H4 (cell line): ENCODE measurements at regions not wholly inside any gene's neighbourhood (a gene's known extent, or its start where the extent isn't known, plus 50 kb on each side); places are given as distances from the start of the nearest gene placed in this dataset.
A peak's percentile ranks its signal among the peaks of the same experiment; 100 is the strongest.

ENCODE experiments used
- DNase-seq: peaks from one replicate; pipeline ENCODE4 v3.0.0-alpha.2; 2015; ENCODE audit warnings: low spot score

DNA sequence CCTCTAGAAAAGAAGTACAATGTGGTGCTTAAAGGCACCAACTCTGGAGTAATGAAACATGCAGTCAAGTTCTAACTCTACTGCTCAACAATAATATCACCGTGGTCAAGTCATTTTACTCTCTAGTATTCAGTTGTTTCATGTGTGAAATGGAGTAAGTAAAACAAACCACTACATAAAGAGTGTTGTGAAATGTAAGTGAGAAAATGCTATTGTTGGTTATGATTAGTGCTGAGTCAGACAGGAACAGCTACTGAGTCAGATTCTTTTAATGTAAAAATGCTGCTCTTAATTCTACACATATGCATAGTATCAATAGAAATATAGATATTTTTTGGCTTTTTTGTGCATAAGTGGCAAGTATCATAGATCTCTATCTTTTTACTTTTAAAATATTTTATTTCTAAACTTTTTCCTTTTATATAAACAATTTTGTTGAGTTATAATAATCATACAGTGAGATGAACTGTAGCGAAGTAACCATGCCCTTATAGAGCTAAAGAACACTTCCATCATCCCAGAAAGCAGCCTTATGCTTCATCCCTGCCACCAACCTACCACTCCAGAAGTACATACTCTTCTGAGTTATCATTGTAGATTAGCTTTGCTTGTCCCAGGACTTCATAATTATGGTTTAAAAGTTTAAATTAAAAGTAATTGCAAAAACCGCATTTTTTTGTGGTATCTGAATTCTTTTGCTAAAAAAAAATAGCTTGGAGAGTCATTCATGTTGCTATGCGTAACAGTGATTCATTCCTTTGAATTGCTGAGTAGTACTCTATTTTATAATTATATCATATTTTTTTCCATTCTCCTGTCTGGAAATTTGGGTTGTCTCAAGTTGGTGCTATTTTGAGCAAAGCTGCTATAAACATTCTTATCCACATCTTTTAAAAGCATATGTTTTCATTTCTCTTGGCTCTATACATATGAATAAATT is 548.2 kb upstream of the CLINT1 start:
- DNase-seq = no peak

DNA sequence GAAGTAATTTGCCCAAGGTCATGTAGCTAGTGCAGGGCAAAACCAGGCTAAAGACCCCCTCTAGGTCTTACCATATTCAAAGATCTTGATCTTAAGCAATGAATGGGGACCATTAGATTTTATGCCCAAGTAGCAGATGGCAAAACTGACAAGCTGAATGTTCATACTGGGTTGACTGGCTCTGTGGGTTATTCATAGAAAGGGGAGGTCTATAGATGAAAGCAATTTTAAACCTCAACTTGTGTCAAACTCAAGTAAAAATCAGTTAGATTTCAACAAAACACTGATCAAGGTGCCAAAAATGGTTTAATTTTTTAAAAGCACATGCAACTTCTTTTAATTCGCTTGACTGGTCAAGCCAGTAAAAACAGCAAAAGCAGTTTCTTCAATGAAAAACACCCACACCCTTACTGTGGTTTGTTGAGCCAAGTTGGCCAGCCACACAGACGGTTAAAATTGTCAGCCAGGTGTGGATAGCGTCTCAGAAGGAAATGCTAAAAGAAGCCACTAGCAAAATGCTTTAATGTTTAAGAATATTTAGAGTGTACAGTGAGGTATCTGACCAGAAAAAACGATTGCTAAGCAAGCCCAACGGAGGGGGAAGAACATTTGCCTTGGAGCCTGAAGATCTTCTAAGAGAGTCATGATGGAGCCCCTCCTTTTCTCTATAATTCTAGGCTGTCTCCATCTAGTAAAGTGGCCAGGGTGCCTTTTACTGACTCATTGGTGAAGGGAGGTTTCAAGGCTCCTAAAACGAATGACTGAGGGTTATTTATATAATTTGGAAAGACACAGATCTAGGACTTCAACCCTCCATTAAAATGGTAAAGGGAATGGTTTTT is 539.6 kb upstream of the CLINT1 start:
- no peak for DNase-seq

DNA sequence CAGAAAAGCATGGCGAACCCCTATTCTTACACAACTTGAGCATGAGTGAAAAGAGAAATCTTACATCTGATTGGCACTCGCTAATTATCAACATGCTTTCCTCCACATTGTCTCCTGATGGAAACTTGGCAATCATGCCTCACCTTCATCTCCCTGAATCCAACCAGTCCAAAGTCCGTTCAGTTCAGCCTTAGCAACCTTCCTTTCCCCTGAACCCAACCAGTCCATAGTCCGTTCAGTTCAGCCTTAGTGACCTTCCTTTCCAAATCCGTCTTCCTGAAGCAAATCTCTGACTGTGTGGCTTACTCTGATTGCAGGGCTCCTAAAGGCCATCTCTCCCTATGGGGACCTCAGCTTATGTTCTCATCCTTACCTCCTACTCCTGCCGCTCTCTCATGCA is 538.3 kb upstream of the CLINT1 start:
- no peak for DNase-seq

DNA sequence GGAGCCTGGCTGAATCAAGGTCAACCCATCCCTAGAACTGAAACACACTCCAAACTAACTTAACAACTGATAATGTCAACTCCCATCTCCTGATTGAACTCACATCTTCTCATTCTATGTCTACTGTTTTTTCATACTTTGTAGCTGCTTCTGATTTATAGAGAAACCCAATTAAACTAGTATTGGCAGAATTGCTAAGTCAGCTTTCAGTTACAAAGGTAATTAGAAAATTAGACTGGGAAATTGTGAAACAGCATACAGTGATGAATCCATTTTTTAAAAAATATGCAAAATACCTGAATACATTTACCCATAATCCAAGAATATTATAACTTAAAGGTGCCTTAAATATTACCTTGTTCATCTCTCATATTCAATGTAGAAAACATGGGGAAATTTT is 535.2 kb upstream of the CLINT1 start:
- DNase-seq = no peak

DNA sequence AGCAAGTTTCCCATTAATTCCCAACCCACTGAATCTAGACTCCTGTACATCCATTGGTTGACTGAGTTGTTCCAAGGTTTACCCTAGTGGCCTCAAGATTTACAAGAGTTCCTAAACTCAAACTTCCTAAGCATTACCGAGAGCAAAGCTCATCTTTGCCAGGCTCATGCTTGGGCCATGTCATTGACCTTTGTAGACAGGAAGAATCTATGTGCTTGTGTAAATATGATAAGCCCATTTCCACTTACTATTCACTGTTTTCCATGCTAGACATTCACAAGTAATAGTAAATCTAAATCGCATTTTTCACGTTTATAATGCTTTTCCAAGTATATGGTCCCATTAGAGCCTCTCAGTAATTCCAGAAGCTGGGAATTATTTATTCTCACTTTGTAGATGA is 534.5 kb upstream of the CLINT1 start:
- DNase-seq = no peak

DNA sequence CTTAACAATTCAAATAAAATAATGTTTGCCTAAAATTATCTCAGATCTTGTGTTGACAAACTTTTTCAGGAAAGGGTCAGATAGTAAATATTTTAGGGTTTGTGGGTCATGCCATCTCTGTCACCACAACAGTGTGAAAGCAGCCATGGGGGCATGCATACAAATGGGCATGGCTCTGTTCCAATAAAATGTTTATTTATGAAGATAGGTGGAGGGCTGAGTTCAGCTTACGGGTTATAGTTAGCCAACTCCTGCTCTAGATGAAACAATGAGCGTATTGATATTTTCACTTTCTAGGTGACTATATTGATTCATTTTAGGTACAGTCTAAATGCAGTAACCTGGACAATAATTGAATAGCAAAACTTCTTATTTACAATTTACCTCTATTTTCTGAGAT is 533.8 kb upstream of the CLINT1 start:
- DNase-seq = no peak

DNA sequence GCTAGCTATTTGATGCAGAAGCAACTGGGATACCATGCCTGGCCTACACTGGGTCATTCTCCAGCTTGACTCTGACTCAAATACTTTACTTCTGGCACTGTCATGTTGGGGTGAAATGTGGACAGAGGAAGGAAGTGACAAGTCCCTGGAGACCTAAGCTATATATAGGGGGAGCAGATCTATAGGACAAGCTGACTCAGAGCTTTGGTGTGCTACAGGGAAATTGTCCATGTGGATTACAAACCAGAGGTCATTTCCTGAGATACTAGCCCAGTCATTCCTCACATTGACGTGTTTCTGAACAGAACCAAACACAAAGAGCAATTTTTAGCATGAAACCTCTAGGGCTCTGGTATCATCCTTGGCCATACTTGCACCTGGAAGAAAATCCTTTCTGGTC is 531.6 kb upstream of the CLINT1 start:
- DNase-seq = no peak

DNA sequence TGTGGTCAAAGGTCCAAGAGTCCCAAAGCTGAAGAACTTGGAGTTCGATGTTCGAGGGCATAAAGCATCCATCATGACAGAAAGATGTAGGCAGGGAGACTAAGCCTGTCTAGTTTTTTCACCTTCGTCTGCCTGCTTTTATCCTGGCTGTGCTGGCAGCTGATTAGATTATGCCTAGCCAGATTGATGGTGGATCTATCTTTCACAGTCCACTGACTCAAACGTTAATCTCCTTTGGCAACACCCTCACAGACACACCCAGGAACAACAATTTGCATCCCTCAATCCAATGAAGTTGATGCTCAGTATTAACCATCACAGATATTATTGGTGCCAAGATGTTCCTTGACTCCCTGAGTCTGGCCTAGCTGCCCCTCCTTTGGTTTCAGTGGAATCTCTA is 530.8 kb upstream of the CLINT1 start:
- DNase-seq = no peak

DNA sequence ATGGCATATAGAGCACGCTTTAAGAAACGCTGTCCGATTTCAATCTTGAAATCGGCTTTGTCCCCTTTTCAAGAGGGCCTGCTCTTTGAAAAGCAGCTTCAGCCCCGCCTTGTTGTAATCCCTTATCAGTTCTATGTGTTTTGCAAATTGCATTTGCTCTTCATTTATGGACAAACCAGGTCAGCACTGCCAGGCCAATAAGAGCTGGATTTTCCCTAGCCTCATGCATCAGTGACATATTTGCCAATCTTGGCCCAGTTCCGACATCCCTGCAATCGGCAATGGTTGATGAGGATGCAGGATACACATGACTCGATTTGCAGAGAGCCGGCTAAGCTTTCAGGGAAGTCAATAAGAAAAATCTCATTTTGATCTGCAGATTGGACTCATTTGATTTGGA is 529.1 kb upstream of the CLINT1 start:
- DNase-seq = no peak

DNA sequence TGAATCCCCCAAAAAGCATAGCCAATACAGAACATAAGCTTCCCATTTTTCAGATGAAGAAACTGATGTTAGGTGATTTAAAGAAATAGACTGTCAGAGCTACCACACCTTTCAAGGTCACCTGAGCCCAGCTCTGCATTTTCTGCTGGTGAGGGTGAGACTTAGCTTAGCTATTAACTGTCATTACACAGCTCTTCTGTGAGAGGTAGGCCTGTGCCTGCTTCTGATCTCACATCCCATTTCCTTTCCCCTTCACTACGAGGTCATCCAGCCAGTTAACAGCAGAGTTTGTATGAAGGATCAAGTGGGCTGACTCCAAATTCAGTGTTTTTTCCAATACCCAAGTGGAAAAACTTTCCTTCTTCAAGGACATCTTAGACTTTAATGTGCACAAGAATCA is 528.6 kb upstream of the CLINT1 start:
- no peak for DNase-seq

DNA sequence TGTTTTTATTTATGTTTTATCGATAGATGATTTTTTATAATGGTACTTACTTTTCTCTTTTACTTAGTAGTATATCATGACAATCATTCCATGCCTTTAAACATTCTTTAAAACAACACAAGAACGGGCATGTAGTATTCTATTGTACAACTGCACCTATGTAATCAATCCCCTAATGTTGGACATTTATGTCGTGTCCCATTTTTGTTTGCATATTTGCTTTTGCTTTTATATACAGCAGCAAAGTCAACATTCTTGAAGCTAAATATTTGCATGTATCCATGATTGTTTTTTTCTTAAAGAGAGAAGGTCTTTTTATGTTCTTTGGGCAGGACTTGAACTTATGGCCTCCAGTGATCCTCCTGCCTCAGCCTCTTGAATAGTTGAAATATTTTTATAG is 527.0 kb upstream of the CLINT1 start:
- no peak for DNase-seq

DNA sequence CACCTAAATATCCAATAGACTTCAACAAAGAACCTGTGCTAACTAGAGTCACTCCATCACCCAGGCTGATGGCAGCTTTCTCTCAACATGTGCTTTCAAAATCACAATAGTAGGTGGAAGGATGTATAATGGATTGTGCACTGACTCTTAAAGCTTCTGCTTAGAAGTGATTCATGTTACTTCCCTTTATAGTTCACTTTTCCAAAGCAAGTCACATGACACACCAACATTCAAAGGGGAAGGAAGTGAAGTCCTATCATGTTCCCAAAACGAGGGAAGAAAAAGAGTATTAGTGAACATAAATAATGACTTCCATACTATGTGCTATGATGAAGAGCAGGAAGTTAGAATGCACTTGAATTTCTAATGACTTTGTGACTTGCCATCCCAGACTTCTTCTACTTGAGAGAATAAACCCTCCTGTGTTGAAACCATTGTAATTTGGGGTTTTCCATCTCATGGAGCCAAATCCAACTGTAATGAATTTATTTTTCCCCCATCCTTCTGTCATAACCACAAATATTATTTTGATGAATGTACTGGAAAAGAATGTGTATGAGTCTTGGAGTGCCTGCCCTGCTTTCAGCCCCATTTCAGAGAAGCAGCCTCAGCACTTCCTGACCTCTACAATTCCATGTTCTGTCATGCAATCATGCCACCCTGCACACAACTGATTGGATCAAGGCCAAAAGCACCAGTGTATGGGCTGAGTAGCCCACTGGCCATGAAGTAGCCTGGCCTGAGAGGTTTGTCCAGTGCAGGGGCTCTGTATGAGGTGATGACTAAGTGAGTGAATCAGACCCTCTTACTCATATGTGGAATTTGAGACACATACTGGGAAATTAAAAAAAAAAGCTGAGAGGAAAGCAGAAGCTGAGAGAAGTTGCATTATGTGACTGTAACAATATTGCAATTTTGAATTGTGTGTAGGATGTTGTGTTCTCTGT is 525.9 kb upstream of the CLINT1 start:
- DNase-seq = peak; percentile 28

DNA sequence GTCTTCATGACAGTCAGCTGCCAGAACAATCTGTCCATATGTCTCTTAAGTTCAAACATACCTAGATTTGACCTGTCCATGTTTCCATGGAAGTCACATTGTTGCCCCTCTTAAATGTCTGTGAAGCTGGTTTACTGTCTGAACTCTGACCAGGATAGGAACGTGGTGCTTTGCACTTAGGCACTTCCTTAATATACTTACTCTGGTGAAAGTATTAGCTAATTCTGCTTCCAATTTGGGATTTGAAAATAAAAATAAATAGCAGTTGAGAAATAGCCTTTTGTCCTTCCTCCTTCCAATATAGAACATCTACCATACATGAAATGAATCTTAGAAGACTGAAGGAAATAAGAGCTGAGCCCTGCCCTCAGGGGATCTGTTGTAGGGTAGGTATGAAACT is 524.5 kb upstream of the CLINT1 start:
- no peak for DNase-seq

DNA sequence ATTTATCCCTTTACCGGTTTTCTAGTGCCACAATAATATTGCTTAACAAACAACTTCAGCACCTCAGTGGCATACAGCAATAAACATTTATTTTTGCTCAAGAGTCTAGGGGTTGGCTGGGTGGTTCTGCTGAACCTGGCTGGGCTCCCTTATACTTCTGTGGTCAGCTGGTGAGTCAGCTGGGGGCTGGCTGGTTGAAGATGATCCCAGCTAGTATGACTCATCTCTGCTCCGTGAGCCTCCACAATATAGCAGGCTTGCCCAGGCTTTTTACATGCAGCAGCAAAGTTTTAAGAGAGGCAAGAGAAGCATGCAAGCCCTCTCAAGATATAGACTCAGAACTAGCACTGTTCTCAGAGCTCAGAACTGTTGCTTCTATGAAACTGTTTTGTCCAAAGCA is 523.5 kb upstream of the CLINT1 start:
- peak; percentile 90 for DNase-seq

DNA sequence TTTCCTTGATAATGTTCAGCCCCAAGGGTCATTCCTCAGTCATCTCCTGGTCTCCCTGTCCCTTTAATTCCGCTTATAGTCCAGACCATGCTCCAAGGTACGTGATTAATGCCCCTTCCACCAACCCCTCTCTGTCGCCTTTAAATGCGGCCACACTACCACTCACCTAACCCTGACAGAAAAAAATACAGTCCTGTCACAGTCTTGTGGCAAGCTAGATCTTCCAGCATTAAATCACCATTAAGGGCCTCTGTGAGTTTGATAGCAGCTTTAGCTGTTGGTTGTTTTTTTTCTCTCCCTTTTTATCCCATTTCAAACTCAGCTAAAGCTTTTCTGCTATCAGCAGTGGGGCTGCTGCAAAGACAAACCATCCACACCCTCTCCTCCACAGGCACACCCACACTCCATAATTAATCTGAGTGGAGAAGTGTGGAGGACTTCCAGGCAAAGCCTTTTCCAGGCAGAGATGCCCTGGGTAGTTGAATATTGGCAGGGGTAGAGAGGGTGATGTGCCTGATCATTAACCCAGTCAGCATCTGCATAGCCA is 522.7 kb upstream of the CLINT1 start:
- no peak for DNase-seq

DNA sequence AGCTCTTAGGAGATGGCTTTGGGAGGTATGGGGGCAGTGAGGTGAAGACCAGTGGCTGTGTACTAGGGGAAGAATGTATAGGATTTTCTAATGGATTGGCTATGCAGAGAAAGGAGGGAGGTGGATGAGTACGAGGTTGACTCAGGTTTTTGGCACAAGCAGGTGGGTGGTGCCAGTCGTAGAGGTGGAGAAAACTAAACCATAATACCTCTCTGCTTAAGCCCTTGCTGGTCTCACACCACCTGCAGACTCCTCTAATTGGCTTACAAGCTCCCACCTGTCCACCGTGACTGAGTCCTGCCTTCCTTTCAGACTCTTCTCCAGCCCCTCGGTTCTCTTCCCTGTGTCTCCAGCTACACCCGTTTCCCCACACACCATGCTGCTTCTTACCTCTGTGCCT is 521.7 kb upstream of the CLINT1 start:
- no peak for DNase-seq

DNA sequence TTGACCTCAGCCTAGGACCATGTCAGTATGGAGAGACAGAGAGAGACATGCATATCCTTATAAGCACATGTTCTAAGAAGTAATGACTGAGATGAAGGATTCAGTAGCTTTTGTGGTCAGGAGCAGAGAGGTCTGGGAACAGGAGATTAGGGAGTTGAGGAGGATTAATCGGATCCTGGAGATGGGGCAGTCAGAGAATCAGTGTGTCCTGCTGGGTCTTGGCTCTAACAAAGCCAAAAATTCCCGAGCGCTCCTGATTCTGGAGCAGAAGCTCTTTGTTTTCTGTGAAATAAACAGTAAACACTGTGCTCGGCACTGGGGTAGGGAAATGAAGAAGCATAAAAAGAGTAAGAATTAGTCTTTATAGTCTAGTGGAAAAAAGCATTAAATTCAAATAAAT is 520.0 kb upstream of the CLINT1 start:
- DNase-seq = no peak

DNA sequence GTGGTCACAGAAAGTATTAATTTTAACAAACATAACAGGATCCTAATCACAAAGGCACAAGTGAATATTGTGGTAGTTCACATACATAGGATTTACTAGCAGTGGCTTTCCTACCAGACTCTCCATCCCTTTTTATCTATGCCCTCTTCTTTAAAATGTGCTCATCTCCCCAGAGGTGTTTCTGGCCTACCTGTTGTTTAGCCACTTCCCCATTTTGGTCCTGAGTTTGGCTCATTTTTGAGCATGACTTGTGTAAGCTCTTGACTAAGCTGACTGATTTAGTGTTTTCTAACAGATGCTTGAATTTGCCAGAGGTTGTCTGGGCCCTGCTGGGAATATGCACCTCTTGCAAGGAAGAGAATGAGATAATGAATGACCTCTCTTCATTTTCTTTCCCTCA is 517.7 kb upstream of the CLINT1 start:
- no peak for DNase-seq

DNA sequence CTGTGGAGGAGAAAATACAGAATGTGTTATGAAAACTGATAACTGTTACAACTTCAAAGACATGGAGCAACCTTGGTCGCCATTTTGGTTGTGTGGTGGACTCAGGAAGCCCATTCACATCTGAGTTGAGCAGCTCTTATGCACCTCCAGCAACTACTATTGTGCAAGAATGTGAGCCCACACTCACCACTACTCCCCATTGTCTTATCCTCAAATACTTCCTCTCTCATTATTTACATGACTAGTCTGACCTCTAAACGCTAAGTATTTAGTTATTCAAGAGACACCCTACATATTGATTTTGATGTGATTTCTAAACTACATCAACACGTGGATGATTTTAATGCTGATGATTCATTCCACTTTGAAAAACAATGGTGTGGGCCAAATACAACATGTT is 516.6 kb upstream of the CLINT1 start:
- no peak for DNase-seq

DNA sequence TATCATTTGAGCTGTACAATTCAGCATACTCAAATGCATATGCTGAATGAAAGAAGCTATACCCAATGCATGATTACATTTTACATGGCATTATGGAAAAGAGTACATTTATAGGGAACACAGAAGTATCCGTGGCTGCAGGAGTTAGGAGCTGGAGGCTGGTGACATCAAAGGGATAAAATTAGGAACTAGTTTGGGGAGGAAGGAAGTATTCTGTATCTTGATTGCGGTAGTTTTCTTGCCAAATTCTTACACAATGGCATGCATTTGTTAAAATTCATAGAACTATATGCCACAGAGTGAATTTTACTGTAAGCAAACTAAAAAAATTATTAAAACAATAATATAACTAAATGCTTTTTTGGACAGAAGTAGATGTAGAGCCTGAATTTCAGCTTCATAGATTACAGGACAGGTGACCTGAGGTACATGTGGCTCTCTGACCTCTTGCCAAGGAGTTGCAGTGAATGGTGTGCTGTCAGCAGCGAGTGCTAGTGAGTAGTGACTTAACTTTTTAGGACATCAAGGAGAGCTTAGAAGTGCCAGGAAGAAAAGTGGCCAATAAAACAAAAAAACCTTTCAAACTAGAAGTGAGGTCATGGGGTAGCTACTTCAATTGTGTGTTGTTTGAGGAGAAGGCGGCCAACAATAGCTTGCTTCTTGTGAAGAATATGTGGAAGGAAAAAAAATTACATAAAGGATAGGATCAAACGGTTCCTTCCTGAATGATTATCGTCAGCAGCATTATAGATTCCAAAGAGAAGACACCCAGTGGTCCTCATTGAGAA is 514.9 kb upstream of the CLINT1 start:
- DNase-seq = no peak

DNA sequence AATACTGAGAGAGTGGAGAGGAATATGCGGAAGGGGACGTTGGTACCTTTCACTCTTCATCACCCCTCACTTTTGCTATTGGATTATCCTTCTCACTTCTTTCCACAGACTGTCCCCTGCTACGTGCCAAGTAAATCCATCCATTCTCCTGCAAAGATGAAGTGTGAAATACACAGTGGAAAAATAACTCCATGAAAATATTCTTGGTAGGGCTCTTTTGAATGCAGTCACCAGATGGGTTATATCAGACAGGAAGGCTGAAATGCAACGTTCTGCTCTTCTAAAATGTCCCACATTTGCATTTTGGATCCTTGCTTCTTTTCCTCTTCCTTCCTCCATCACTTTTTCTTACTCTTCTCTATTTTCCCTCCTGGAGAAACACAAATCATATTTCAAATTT is 510.3 kb upstream of the CLINT1 start:
- no peak for DNase-seq
